NCI-H187 treated with DMSO at 0.1 percent for 48 hours (cell line): ENCODE measurements at regions not wholly inside any gene's neighbourhood (a gene's known extent, or its start where the extent isn't known, plus 50 kb on each side); places are given as distances from the start of the nearest gene placed in this dataset.

Experiments used
- DNase-seq: peaks from one replicate; lab custom pipeline; 2025; lab: John Stamatoyannopoulos, UW

- no peak for DNase-seq
Observed at GRCh38 chr2:2828774-2829368, 497.8 kb upstream of the MYT1L start.

GRCh38 chr2:2827761-2828221 is 496.7 kb upstream of the MYT1L start:
- DNase-seq, result no peak

DNA sequence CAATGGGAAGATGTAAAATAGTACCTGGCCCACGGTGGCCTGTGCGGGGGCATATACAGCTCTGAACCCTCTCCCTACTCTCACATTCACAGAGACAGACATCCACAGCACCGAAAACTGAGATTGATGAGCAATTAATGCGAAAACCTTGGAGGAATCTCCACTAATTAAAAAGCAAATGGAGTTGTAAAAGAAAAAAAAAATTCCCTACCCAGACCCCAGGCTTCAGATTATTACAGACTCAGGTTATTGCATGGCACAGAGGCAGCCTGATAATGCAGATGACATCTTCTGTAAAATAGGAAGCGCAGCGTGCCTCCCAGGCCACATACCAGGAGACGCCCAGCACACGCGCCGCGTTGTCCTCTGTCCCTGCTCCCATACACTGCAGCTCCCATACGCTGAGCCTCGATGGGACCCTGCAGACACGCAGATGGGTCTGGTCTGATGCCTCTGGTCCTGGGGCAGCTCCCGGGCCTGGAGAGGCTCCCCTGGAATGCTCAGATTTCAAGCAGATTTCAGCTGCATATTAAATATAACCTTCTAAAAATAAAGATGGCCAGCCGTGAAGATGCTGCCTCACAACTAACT is 496.1 kb upstream of the MYT1L start:
- no peak for DNase-seq

DNA sequence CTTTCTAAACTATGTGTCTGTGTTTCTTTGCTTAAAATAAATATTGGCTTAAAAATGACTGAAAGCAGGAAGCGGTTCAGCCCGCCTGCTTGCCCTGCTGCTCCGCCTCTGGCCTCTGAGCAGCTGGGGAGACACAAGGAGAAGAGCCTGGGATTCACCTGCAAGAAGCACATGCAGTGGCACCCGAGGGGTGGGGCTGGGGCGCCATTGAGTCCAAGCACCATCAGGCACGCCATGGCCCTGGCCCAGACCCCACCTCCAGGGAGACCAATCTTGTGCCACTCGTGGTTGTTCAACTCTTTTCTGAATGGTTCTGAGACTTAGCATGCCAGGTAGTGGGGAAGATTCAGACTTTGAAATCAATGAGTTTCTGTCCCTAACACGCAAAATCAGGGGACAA is 495.5 kb upstream of the MYT1L start:
- no peak for DNase-seq

GRCh38 chr2:2826209-2826551 is 495.1 kb upstream of the MYT1L start:
- DNase-seq, result no peak

DNA sequence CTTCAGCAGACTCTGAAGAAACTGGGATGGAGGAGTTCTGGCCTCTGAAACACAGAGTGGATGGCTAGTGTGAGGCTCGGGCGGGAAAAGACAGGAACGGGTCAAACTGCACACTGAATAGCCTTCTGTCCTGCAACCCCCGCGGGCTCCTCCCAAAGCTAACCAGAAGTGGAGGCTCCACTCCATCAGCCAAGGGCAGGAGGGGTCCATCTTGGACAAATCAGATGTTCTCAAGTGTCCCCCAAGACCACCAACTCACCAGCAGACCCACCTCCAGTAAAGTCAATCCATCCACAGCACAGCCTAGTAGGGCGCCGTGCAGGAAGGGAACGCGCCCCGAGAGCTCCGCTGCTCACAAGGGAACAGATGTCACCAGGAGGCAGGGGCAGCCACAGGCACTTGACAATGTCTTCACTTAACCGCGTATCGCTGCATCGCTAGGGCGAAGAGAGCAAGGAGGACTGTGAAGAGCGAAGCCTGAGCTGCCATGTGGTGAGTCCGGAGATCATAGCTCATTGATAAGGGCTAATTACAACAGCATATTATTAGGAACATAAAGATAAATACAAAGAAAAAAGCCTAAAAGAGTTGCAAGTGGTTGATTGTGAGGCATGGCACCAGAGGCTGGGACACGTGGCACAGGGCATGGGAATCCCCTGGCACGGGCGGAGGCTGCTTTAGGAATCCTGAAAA is 494.6 kb upstream of the MYT1L start:
- DNase-seq, result no peak

DNA sequence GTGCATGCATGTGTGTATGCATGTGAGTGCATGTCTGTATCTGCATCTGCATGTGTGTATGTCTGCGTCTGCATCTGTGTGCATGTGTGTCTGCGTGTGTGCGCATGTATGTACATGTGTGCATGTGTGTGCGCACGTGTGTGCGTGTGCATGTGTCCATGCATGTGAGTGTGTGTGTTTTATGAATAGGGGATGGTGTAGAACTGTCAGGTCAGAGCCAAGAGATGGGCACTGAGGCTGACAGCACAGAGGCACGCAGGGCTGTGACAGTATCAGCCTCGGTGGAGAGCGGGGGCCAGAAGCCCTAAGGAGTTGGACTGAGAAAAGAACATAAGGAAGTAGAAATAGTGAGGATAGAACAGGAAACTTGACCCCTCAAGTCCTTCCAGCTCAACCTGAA is 494.0 kb upstream of the MYT1L start:
- no peak for DNase-seq

DNA sequence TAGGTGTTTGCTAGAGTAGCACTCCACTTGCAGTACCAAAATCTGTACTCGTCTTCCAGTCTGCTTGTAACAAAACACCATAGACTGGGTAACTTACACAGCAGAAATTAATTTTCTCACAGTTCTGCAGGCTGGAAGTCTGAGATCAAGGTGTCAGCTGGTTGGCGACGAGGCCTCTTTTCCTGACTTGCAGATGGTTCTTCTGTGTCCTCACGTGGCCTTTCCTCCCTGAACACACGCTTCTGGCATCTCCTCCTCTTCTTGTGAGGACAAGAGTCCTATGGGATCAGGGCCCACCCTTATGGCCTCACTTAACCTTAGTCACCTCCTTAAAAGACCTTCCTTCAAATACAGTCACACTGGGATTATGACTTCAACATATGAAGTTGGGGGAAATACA is 493.5 kb upstream of the MYT1L start:
- DNase-seq, result no peak

GRCh38 chr2:2823061-2823753 is 492.1 kb upstream of the MYT1L start:
- no peak for DNase-seq

- no peak for DNase-seq
Observed at GRCh38 chr2:2822143-2822542, 491.1 kb upstream of the MYT1L start.

GRCh38 chr2:2812648-2813047 is 481.6 kb upstream of the MYT1L start:
- DNase-seq, result no peak

GRCh38 chr2:2812117-2812516 is 481.0 kb upstream of the MYT1L start:
- DNase-seq, result no peak

DNA sequence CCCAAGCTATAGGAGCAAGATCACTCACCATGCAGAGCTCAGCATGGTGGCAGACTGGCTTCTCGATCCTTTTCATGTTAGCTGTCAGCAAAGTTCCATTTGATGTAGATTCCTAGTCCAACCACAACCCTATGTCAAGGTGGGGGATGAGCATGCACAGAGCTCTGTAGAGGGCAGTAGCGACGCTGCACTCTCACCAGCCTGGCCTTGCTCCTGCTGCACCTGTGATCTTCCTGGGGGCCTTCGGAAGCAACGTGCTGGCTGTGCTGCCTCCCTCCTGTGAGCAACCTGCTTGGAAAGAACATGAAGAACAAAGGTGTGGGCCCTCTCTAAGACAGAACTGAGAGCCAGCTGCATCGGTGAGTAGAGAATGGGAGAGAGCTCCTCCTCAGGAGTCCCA is 479.4 kb upstream of the MYT1L start:
- no peak for DNase-seq

- no peak for DNase-seq
Observed at GRCh38 chr2:2809771-2810170, 478.7 kb upstream of the MYT1L start.

- no peak for DNase-seq
Observed at GRCh38 chr2:2808551-2809058, 477.5 kb upstream of the MYT1L start.

DNA sequence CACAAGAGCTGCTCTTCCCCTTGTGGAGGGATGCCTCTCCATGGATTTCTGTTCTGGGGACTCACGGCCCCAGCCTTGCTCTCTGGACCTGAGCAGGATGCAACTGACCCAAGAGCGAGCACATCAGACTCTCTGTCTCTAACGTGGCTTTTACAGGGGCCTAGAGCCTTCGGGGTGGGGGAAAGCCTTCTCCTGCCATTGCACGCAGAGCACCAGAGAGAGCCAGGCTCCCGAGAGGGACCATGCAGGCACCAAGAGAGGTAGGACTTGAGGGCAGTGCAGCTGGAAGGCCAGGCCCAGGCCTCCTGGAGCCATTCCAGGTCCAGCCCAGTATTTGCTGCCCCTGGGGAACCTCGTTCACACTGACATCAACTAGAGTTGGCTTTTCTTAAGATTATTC is 475.6 kb upstream of the MYT1L start:
- no peak for DNase-seq

GRCh38 chr2:2805263-2805662 is 474.2 kb upstream of the MYT1L start:
- no peak for DNase-seq

DNA sequence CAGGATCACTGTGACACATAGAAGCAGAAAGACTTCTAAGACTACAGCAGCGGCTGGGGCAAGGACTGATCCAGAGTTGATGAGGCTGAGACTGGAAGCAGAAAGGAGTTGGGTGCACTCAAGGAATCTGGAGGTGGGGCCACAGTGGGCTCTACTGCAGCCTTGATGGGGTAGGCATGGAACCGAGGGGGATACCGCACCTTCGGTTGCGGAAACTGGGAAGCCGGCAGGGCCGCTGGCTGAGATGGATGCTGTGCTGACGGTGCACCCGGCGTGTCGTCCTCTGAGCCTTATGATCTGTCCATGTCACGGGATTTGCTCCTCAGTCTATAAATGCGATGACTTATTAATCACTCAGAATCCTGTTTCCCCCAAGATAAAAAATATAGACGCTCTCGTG is 473.5 kb upstream of the MYT1L start:
- no peak for DNase-seq

DNA sequence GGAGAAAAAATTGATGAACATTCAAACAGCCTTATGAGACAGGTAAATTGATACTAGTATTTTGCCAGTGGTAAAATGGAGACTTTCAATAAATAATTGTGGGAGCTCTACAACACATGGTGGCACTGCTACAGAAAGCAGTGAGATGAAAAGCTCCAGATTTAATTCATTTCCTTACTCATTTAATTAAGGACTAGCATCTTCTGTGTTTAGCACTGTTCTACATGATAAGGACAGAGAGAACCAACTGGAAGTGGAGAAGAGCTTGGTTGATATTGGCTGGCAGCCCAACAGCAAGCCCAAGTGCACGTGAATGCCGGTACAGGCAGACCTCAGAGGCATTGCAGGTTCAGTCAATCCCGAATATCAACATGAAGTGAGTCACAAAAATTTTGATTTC is 470.4 kb upstream of the MYT1L start:
- DNase-seq, result no peak

GRCh38 chr2:2800697-2801096 is 469.6 kb upstream of the MYT1L start:
- DNase-seq, result no peak

GRCh38 chr2:2800001-2800400 is 468.9 kb upstream of the MYT1L start:
- no peak for DNase-seq

- DNase-seq, result no peak
Observed at GRCh38 chr2:2799151-2799697, 468.1 kb upstream of the MYT1L start.

DNA sequence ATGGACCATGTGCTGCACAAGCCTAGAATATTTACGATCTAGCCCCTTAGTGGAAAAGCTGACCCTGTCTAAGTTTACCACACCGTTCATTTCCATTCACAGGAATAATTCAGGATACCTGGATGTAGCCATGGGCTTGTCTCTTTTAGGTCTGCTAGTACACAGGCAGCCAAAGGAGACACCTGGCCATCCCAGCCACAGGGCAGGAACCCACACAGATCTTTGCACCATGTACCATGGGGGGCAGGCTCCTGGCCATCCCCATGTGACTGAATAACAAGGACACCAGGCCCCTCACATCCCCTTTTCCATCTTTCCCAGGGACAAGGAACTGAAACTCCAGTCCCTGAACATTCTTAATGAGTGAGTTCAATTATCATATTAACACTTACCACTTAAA is 467.3 kb upstream of the MYT1L start:
- no peak for DNase-seq
